ENCODE measurements at regions not wholly inside any gene's neighbourhood (a gene's known extent, or its start where the extent isn't known, plus 50 kb on each side); places are given as distances from the start of the nearest gene placed in this dataset.

- DNase-seq: no peak
Observed at GRCh38 chr3:44060164-44060563, 181.5 kb upstream of the TOPAZ1 start.

GRCh38 chr3:44061268-44061667 lies 180.4 kb upstream of the TOPAZ1 start:
- no peak for DNase-seq

GRCh38 chr3:44061961-44062360 lies 179.7 kb upstream of the TOPAZ1 start:
- DNase-seq: no peak

- no peak for DNase-seq
Observed at GRCh38 chr3:44065311-44066094, 176.2 kb upstream of the TOPAZ1 start.

DNA sequence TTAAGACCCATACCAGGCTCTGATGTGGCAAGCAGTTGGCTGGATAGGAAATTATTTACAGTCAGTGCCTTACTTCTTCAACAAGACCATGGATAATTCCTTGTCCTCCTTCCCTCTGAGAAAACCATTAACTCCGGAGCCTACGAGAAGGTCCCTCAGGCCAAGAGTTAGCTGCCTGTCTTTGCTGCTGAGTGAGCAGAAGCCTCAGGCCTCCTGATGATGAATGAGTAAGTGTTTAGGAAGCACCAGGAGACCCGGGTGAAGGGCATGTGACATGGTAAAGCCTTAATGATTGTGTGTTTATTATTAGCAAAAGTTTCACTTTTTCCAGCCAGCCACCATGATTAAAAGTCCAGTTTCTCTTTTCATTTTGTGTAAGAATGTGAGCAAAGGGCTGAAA lies 174.9 kb upstream of the TOPAZ1 start:
- DNase-seq: no peak

- no peak for DNase-seq
Observed at GRCh38 chr3:44067431-44067830, 174.3 kb upstream of the TOPAZ1 start.

DNA sequence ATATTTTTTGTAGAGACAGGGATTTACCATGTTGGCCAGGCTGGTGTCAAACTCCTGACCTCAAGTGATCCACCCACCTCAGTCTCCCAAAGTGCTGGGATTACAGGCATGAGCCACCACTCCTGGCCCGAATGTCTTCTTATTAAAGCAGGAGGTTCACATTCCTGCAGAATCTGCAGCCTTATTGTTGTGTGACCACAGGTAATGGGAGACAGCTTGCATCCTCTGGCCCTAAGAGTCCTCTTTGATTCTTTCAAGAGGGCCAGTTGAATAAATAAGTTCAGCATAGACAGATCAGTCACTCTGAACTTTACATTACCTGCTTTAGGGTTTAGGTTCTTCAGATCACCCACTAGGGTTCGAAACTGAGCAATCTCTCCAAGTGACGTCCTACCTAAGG lies 172.9 kb upstream of the TOPAZ1 start:
- DNase-seq: no peak

- DNase-seq: no peak
Observed at GRCh38 chr3:44069276-44069675, 172.4 kb upstream of the TOPAZ1 start.

- no peak for DNase-seq
Observed at GRCh38 chr3:44070841-44071546, 170.7 kb upstream of the TOPAZ1 start.

- DNase-seq: no peak
Observed at GRCh38 chr3:44072601-44073540, 168.8 kb upstream of the TOPAZ1 start.

DNA sequence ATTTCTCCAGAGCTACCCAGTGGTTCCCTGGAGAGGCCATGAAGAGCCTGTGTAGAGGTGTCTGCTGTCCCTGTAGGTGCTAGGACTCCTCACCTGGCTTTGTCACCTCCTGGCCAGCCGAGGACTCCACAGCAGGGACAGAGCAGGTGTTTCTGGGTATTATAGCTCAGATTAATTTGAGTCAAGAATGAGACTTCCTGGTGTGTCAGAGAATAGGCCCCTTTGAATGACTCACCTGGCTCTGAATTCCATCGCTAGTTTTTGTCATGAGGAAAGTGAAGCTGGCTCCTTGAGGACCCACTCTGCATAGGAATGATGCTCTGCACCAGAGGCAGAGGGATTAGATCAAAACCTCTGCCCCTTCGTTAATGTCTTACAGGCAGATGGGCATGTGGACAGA lies 167.5 kb upstream of the TOPAZ1 start:
- no peak for DNase-seq

GRCh38 chr3:44076221-44076829 lies 165.4 kb upstream of the TOPAZ1 start:
- no peak for DNase-seq

- no peak for DNase-seq
Observed at GRCh38 chr3:44077267-44077666, 164.4 kb upstream of the TOPAZ1 start.

DNA sequence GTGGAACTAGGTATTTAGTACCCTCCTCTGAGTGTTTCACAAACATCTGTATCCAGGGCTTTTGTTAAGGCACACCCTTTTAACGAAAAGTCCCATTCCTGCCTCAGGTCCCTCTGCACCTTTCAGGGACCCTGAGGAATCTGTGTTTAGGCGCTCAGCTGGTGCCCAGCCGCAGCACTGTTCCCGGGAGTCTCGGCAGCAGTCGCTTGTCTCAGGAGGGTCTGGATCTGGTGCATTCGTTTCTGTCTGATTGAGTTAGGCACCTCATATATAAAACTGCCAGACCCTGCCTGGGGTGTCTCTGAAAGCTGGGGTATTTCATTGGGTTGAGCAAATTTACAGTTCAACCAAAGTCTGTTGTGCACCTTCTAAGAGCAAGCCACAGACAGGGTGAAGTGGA lies 162.8 kb upstream of the TOPAZ1 start:
- no peak for DNase-seq

DNA sequence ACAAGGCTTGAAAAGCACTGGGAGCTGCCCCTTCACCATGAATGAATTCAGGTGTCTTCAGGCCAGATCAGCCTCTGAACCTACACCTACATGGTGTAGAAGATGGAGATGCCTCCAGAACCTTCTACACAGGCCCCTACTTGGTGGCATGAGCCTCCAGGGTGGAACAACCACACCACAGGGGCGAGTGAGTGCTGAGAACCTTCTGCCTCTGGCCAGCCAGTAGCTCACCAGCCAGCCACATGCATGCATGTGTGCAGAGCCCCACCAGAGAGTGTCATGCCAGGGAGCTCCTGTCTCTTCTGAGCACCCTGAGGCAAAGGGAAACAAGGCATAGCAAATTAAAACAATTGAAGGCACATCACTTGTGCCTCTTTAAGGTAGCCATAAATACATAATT lies 161.8 kb upstream of the TOPAZ1 start:
- DNase-seq: no peak

- DNase-seq: no peak
Observed at GRCh38 chr3:44080474-44081072, 161.1 kb upstream of the TOPAZ1 start.

- DNase-seq: no peak
Observed at GRCh38 chr3:44090036-44090435, 151.7 kb upstream of the TOPAZ1 start.

DNA sequence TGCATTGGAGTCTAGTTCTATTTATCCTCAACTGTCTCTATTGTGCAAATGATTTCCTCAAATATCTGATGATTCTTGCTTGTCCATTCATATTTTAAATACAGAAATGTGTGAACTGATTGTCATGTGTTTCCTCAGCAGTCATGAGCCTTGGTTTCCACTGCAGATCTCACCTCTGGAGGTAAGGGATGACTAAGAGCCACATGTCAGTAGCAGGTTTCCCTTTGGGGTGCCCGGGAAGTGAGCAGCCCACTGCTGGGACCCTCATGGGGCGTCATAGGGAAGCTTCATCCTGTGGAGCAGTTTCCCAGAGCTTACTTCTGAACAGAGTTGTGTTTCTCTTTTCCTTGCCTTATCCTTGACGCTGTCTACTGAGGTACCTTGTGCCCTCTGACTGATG lies 149.2 kb upstream of the TOPAZ1 start:
- no peak for DNase-seq

- no peak for DNase-seq
Observed at GRCh38 chr3:44093531-44093930, 148.2 kb upstream of the TOPAZ1 start.

DNA sequence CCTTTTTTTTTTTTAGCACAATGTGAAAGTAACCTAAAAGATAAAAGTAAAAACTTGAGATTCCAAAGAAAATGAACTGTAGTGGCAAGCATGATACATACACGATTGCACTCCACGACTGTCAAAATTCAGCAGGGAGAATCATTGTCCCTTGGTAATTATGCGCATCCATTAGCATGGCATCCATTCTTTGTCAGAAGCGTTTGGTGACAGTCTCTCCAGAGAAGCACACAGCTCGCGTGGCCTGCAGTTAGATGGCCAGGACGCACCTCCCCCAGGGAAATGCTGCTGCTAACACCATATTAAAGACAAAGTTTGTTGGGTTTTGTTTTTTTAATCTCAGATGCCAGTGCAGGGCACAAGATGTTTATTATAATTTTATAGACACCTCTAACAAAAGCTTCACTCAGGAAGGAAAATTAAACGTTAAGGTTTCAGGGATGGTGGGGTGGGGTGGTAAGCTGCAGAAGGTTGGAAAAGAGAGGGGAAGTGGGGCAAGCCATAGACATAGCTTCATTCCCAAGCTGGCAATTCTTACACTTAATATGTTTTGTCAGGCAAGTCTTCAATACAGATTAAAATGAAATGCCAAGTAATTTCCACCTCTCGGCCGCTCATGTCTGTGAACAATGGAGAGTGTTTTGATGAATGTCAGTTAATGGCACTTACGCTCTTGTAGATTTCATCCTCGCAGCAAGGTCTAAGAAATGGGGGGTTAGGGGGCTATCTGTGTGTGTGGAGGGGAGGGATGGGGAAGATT lies 142.8 kb upstream of the TOPAZ1 start:
- no peak for DNase-seq

DNA sequence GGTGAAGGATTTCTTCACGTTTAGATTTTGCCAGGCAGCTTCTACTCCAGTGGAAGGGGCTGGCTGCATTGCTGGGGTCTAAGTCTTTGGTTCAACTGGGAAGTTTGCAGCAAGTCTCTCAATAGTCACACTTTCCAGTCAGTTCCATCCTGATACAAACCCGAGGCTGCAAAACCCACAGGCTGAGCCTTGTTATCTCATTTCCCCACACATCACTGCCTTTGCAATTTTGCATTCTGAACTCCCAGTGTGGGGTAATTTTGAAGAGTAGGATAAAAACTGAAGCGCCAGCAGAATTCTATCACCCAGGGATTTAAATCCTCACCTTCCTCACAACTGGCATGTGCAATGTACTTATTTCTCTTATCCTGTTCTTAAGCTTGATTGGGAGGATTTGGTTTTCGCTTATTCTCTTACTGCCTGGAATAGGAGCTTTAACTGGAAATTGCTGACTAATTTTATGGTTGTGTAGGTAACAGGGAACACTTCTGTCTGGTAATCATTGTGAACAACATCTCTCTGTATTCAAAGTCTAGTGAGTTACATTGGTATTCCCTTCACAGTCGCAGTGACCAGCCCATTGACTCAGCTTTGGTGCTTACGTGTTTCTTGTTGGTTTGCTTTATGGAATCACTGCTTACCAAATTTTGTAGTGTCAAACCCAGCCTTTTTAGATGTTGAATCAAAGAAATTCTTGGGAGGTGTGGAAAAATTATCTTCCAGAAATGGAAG lies 142.0 kb upstream of the TOPAZ1 start:
- DNase-seq: no peak

Data from activated T-cell treated with anti-CD3 and anti-CD28 coated beads for 4 hours (primary cell).